WERI-Rb-1 (cell line): ENCODE measurements at regions not wholly inside any gene's neighbourhood (a gene's known extent, or its start where the extent isn't known, plus 50 kb on each side); places are given as distances from the start of the nearest gene placed in this dataset.
A peak's percentile ranks its signal among the peaks of the same experiment; 100 is the strongest.

Experiments
- DNase-seq: peaks from one replicate; pipeline ENCODE4 v3.0.0-alpha.2; 2020
- H3K27ac ChIP-seq: fragments of 250-450 bp; sonication (Bioruptor Pico); 2 replicates; pipeline ENCODE4 v1.5.1; 2020; ENCODE audit warnings: mild to moderate bottlenecking, moderate library complexity
- H3K27me3 ChIP-seq: fragments of 250-450 bp; sonication (Bioruptor Pico); 2 replicates; pipeline ENCODE4 v1.5.1; 2021; ENCODE audit warnings: mild to moderate bottlenecking, low read depth, moderate library complexity; ENCODE audit not compliant: insufficient read depth, severe bottlenecking
- H3K36me3 ChIP-seq: fragments of 250-450 bp; sonication (Bioruptor Pico); 2 replicates; pipeline ENCODE4 v1.5.1; 2020; ENCODE audit warnings: mild to moderate bottlenecking, moderate library complexity
- H3K4me3 ChIP-seq: 2 replicates; pipeline ENCODE4 v1.5.1; 2011; ENCODE audit warnings: low read depth, mild to moderate bottlenecking, control low read depth, low read length
- H3K9me3 ChIP-seq: fragments of 250-450 bp; sonication (Bioruptor Pico); 2 replicates; pipeline ENCODE4 v1.5.1; 2021; ENCODE audit warnings: mild to moderate bottlenecking, moderate library complexity; ENCODE audit not compliant: severe bottlenecking
- CTCF ChIP-seq: IDR thresholded peaks from 2 replicates; pipeline ENCODE4 v1.5.1; 2011; ENCODE audit warnings: low read depth, mild to moderate bottlenecking, control low read depth, inconsistent platforms, low read length

- H3K27me3 ChIP-seq, result no peaks in the 10 kb centered on the region
- no peak for TF ChIP-seq CTCF
- DNase-seq, result peak; percentile 43
- peak overlapping the region; percentile 5 for H3K27ac ChIP-seq
- H3K36me3 ChIP-seq, result no peaks in the 10 kb centered on the region
- no peaks in the 10 kb centered on the region for H3K9me3 ChIP-seq
- H3K4me3 ChIP-seq, result no peak overlapping the region
Observed at GRCh38 chr6:167495506-167496401, 170.9 kb downstream of the TTLL2 start.

- H3K9me3 ChIP-seq, result no peaks in the 10 kb centered on the region
- no peak for DNase-seq
- no peak for TF ChIP-seq CTCF
- H3K27me3 ChIP-seq, result no peaks in the 10 kb centered on the region
- no peak overlapping the region for H3K27ac ChIP-seq
- H3K4me3 ChIP-seq, result no peak overlapping the region
- no peaks in the 10 kb centered on the region for H3K36me3 ChIP-seq
Observed at GRCh38 chr6:167496707-167497106, 171.8 kb downstream of the TTLL2 start.

DNA sequence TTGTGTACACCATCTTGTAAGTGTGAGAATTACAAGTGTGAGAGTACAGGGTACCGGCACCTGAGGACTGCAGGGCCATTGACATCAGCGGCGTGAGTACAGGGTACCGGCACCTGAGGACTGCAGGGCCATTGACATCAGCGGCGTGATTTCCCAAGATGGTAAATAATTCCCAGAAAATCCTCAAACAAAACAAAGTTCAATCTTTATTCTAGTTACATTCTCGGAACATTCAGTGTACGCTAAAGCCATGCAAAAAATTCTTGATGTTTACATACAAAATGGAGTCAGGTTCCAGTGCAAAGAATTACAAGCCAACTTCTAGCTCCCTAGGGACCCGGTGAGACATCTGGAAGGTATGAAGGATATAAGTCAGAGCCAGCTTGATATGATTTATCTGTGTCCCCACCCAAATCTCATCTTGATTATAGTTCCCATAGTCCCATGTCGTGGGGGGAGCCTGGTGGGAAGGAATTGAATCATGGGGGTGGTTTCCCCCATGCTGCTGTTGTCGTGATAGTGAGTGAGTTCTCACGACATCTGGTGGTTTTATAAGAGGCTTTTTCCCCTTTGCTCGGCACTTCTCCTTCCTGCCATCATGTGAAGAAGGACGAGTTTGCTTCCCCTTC is 172.7 kb downstream of the TTLL2 start:
- no peak for TF ChIP-seq CTCF
- no peak overlapping the region for H3K27ac ChIP-seq
- DNase-seq, result no peak
- no peaks in the 10 kb centered on the region for H3K27me3 ChIP-seq
- no peaks in the 10 kb centered on the region for H3K9me3 ChIP-seq
- no peak overlapping the region for H3K4me3 ChIP-seq
- no peaks in the 10 kb centered on the region for H3K36me3 ChIP-seq

GRCh38 chr6:167499161-167499660 is 174.3 kb downstream of the TTLL2 start:
- no peak for TF ChIP-seq CTCF
- no peak for DNase-seq

GRCh38 chr6:167500961-167501360 is 176.1 kb downstream of the TTLL2 start:
- no peaks in the 10 kb centered on the region for H3K9me3 ChIP-seq
- H3K4me3 ChIP-seq, result no peak overlapping the region
- no peaks in the 10 kb centered on the region for H3K36me3 ChIP-seq
- no peaks in the 10 kb centered on the region for H3K27me3 ChIP-seq
- no peak for DNase-seq
- TF ChIP-seq CTCF, result no peak
- no peak overlapping the region for H3K27ac ChIP-seq

More at GRCh38 chr6:167499161-167499660, 174.3 kb downstream of the TTLL2 start:
- H3K4me3 ChIP-seq, result no peak overlapping the region
- no peak overlapping the region for H3K27ac ChIP-seq
- no peaks in the 10 kb centered on the region for H3K27me3 ChIP-seq
- no peaks in the 10 kb centered on the region for H3K36me3 ChIP-seq
- H3K9me3 ChIP-seq, result no peaks in the 10 kb centered on the region
